Glomerular visceral epithelial cell (primary cell): ENCODE measurements at regions not wholly inside any gene's neighbourhood (a gene's known extent, or its start where the extent isn't known, plus 50 kb on each side); places are given as distances from the start of the nearest gene placed in this dataset.
A peak's percentile ranks its signal among the peaks of the same experiment; 100 is the strongest.
"Not testable (repeated sequence)": the region's sequence is repeated elsewhere in the genome, so short reads cannot be mapped to it uniquely, and the experiment has no call there.

Experiments used
- DNase-seq: peaks from one replicate; pipeline ENCODE4 v3.0.0-alpha.2; 2016; ENCODE audit errors: extremely low spot score

- DNase-seq: not testable (repeated sequence)
Observed at GRCh38 chr2:111287646-111288568, 167.2 kb downstream of the BCL2L11 start.

DNA sequence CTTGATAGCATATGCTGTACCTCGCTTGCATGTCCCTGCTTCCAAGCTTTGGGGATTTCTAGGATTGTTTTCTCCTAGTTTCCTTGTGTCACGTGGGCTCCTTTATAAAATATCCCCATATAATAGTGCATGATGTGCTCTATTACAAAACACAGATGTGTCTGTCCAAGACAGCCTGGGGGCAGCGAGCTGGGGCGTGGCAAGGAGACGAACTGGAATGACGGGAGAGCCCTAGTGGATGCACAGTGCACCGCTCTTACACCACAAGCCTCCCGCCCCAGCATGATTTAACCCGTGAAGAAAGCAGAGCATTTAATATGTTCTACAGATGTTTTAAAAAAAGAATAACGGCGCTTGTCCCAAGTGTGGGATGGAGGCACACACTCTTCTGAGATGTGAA lies 169.7 kb downstream of the BCL2L11 start:
- DNase-seq: not testable (repeated sequence)

DNA sequence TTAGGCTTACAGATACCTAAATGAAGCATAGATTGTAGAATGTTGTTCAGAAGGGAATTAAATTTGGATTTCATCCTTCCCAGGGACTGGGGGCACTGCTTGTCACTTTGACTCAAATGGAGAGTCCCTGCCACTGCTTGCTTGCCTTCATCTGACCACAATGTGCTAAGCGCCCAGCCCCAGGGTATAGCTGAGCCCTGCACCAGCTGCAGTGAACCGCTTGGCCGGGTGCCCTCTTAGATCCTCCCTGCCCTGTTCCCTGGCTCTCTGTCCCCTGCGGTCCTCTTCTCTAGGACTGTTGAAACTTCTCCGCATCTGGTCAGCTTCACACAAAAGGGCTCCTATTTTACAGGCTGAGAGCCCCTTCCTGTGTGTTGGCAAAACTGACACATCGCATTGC lies 170.9 kb downstream of the BCL2L11 start:
- not testable (repeated sequence) for DNase-seq

GRCh38 chr2:111292232-111292968 lies 171.7 kb downstream of the BCL2L11 start:
- DNase-seq: not testable (repeated sequence)

DNA sequence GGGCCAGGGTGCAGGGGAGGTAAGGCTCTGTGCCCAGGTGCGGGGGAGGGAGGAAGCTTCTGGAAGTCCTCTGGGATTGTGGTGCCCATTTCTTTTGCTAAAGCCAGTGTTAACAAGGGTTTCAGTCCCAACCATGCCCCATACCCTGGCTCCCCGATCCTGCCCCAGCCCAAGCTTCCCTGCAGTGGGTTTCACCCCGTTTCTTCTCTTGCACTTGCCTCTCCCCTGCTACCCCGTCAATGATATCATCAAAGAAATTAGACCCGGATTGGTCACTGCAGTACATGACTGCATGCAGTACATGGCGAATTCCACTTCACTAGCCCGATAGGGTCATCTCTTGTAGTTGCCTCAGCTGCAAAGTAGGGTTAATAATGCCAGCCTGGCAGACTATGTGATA lies 174.0 kb downstream of the BCL2L11 start:
- DNase-seq: not testable (repeated sequence)

- not testable (repeated sequence) for DNase-seq
Observed at GRCh38 chr2:111296122-111296804, 175.5 kb downstream of the BCL2L11 start.

- not testable (repeated sequence) for DNase-seq
Observed at GRCh38 chr2:111297128-111297527, 176.4 kb downstream of the BCL2L11 start.

- not testable (repeated sequence) for DNase-seq
Observed at GRCh38 chr2:111298927-111299326, 178.2 kb downstream of the BCL2L11 start.

GRCh38 chr2:111299635-111300034 lies 178.9 kb downstream of the BCL2L11 start:
- DNase-seq: not testable (repeated sequence)

DNA sequence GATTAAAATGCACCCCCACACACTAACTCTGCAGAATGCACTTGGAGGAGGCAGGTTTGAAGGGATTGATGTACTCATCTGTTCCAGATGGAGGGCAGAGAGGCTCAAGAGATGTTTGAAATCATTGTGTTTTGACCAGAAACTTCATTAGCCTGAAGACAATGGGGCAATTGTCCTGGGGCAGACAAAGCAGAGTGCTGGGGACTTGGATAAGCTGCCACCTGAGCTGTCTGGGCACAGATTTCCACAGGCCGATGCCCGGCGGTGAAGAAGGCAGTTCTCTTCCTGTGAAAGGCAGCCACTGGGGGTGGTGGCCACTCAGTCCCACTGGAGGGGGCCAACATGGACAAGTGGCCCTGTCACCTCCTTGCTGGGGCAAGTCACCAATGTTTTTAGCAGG lies 181.0 kb downstream of the BCL2L11 start:
- not testable (repeated sequence) for DNase-seq

DNA sequence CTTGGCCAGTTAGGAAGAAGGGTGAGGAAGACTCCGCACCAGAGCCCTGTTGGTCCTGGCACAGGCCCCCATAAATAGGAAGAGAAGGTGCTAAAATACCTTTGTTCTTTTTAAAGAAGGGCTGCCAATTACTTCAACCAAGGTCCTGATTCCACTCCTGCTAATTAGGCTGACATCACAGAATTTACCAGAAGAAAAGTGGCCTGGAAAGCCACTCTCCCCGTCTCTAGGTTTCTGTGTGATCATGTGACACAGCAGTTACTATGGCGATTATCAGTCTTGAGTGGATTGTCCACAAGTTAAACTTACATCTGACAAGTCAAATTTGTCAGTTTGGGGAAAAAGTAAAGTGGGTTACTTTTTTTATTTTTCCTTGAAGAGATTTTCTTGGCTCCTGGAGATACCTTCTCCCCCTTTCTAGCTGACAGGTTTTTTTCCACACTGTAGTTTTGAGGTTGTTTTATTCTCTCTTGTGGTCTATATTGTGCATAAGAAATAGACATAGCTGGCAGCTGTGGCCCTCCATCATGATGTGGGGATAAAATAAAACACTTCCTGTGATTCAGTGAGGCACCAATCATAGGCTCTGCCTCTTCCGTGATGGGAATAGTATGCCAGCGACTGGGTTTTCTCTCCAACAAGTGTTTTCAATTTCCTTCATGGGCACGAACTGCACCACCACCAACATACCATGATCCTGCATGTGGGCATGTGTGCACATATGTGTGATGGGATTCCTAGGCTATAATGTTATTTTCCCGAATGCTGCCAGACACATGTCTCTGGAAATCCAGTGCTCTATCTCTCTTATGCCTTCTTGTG lies 181.9 kb downstream of the BCL2L11 start:
- DNase-seq: not testable (repeated sequence)

DNA sequence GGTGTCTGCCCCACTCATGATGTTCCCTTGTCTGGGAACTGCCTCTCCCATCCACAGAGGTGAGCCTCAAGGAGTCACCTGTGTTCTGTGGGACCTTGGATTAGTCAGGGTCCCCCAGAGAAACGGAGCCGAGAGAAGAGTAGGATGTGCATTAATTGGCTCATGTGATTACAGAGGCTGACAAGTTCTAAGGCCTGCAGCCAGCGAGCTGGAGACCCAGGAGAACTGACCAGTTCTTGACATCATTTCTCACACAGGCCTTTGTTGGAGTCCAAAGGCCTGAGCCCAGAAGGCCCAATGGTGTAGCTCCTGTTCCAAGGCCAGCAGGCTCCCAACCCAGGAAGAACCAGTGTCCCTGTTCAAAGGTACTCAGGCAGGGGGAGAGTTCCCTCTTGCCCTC lies 186.6 kb downstream of the BCL2L11 start:
- DNase-seq: not testable (repeated sequence)

DNA sequence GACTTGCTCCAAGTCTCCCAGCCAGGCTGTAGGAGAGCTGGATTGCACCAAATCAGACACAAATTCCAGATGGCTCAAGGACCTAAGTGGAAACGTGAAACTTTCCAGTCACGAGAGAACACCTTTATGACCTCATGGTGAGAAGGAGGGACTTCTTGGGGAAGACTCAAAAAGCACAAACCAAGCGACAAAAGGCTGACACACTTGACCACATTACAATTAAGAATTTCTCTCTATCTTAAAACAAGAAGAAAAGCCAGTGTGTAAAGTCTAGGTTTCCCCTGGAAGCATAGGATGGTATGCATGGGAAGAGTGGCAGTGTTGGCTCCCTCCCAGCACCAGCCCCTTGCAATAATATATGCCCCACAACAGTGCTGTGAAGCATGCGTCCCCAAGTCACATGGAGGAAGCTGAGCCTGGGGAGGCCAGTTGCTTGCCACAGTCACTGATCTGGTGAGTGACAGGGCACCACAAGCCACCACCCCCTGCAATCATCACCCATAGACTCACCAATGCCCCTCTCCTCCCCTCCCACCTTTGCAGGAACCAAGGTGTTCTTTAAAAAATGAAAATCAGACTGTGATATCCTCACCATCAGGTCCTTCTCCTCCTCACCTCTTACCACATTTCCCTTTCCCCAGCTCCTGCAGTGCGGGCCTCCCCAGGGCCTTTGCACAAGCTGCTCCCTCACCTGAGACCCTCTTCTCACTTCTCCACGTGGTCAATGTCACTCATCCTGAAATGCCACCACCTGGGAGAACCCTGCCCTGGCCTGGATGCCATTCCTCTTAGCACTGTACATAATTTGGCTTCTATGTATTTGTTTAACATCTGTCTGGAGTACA lies 188.7 kb downstream of the BCL2L11 start:
- DNase-seq: peak; percentile 27

DNA sequence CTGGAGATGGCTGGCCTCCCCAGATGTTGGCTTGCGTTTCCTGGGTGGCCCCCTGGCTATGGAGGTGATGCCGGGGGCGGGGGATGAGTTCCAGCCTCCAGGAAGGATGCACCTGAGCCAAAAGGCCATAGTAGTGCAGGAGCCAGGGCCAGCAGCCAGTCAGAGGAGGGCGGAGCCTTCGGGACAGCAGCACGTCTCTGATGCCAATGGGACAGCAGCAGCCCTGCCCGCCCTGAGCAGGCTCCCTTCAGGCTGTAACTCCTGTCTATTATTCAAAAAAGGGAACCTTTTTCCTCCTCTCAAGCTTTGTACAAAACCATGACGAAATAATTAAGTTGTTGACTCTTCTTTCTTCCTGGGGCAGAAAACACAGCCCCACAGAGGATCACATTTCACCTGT lies 189.7 kb downstream of the BCL2L11 start:
- DNase-seq: not testable (repeated sequence)

DNA sequence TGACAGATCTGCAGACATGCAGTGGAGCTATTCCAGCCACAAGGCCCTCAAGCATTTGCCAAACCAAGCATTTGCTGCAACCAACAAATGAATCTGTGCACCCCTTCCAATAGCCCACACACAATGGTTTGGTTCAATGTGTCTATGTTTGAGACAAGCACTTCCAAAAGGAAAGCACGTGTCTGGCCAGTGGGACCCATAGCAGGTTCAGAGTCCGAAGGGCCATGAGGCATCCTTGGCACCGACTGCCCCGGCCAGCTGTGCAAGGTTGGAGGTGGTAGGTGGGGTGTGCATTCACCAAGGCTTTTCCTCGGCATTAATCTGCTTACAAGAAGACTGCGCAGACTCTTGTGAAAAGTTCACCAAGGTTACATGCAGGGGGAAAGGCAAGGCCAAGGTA lies 190.9 kb downstream of the BCL2L11 start:
- DNase-seq: not testable (repeated sequence)

DNA sequence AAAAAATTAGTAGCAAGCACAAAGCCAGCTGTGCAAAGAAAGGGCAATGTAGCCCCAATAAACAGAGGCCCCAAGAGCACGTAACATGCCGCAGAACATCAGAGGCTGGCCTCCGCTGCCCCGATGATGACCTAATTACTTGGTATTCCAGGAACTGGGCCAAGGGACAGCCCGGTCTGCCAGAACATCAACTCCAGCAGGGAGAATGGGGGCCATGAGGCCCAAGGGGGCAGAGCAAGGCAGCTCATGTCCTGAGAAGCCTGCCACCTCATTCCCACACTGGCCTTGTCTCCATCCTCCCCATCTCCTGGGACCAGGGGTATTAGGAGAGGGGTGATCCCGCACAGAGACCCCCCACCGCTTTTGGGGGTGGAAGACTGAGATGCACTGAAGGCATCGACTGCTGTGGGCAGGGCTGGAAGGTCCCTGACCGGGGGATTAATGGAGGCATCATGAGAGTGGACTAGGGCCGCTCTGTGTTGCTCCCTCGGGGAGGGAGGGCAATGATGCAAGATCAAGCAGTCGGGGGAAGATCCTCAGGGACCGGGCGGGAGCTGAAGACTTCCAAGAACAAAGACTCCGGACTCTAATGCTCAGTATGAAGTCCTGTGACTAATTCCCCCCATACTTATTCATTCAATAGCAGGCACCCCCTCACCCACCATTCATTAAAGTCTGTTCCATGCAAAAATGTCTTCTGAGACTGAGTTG lies 192.3 kb downstream of the BCL2L11 start:
- peak; percentile 77 for DNase-seq

DNA sequence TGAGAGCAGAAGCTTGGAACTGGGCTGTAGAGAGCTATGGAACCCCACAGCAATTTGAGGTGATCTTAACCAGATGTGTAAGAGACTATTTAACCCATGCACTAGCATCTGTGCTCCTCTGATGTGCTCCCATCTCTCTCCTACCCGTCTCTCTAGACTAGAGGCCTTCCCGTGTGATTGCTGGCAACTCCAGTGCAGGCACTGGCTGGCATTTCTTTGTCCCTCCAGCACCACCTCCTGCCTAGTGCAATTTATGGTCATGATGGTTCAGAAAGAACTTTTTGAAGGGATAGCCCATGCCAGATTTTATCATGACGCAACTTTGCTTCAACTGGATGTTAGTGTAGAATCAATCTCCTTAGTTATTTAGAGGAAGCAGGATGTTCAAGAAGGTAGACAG lies 193.0 kb downstream of the BCL2L11 start:
- DNase-seq: not testable (repeated sequence)

- not testable (repeated sequence) for DNase-seq
Observed at GRCh38 chr2:111315188-111315917, 194.6 kb downstream of the BCL2L11 start.

- not testable (repeated sequence) for DNase-seq
Observed at GRCh38 chr2:111316221-111316741, 195.6 kb downstream of the BCL2L11 start.
